ENCODE measurements at regions not wholly inside any gene's neighbourhood (a gene's known extent, or its start where the extent isn't known, plus 50 kb on each side); places are given as distances from the start of the nearest gene placed in this dataset.

DNA sequence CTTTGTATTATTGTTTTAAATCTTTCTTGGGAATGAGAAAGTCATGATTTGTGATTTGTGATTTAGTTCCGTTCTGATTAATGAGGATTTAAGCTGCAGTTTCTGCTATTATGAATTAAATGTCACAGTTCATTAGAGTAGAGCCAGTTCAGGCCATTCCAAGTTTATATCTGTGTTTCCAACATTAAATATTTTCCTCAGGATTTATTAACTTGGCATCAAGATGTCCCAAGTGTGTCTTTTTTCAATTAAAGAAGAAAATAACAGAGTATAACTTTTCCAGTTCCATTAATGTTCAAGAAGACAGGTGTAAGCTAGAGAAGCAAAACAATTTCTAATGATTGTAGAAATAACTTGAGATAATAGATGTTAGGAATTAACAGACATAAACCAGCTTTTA is 1183.2 kb upstream of the CELF2 start:
- Mint-ChIP-seq H3K36me3 (ENCODE audit: low read depth, unreplicated experiment) (no peaks in the 10 kb centered on the region), H3K27me3 (ENCODE audit: unreplicated experiment) (peaks cover 2% of the 10 kb centered on the region), H3K4me3 (ENCODE audit: unreplicated experiment) (no peak overlapping the region), H3K9me3 (ENCODE audit: unreplicated experiment) (no peaks in the 10 kb centered on the region), H3K4me1 (ENCODE audit: unreplicated experiment) (peaks cover 7% of the 10 kb centered on the region), H3K27ac (ENCODE audit: unreplicated experiment) (no peak overlapping the region)
- DNase-seq (ENCODE audit: low spot score) = no peak
- TF ChIP-seq CTCF (IDR thresholded peaks at IDR 0.05; ENCODE audit: unreplicated experiment) = no peak

- no peak for DNase-seq (ENCODE audit: low spot score)
- H3K4me1 Mint-ChIP-seq (ENCODE audit: unreplicated experiment) = no peaks in the 10 kb centered on the region
- H3K27me3 Mint-ChIP-seq (ENCODE audit: unreplicated experiment) = peaks cover 1% of the 10 kb centered on the region
- TF ChIP-seq CTCF (IDR thresholded peaks at IDR 0.05; ENCODE audit: unreplicated experiment) = no peak
- peaks cover 9% of the 10 kb centered on the region for H3K9me3 Mint-ChIP-seq (ENCODE audit: unreplicated experiment)
- H3K36me3 Mint-ChIP-seq (ENCODE audit: low read depth, unreplicated experiment) = peaks cover 9% of the 10 kb centered on the region
- no peak overlapping the region for H3K4me3 Mint-ChIP-seq (ENCODE audit: unreplicated experiment)
- H3K27ac Mint-ChIP-seq (ENCODE audit: unreplicated experiment) = no peak overlapping the region
Measured at GRCh38 chr10:9845075-9845474, 1172.6 kb upstream of the CELF2 start.

DNA sequence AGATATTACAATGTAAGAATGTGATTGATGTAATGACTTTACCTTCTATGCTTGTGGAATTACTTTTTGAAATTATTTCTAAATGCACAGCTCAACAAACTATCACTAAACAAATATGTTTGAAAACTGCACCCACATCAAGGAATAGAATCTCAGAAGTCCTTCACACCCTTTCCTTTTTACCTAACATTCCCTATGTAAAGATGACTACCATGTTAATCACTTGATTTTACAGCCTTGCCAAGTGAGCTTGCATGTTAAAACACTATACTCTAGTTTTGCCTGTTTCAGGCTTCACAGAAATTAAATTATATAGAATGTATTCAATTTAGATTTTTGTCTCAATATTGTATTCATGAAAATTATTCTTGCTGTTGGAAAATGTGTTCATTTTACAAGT is 1169.4 kb upstream of the CELF2 start:
- DNase-seq (ENCODE audit: low spot score) = no peak
- Mint-ChIP-seq H3K4me3 (ENCODE audit: unreplicated experiment) (no peak overlapping the region), H3K4me1 (ENCODE audit: unreplicated experiment) (no peaks in the 10 kb centered on the region), H3K9me3 (ENCODE audit: unreplicated experiment) (peaks cover 9% of the 10 kb centered on the region), H3K27me3 (ENCODE audit: unreplicated experiment) (no peaks in the 10 kb centered on the region), H3K36me3 (ENCODE audit: low read depth, unreplicated experiment) (peaks cover 9% of the 10 kb centered on the region), H3K27ac (ENCODE audit: unreplicated experiment) (no peak overlapping the region)
- no peak for TF ChIP-seq CTCF (IDR thresholded peaks at IDR 0.05; ENCODE audit: unreplicated experiment)

DNA sequence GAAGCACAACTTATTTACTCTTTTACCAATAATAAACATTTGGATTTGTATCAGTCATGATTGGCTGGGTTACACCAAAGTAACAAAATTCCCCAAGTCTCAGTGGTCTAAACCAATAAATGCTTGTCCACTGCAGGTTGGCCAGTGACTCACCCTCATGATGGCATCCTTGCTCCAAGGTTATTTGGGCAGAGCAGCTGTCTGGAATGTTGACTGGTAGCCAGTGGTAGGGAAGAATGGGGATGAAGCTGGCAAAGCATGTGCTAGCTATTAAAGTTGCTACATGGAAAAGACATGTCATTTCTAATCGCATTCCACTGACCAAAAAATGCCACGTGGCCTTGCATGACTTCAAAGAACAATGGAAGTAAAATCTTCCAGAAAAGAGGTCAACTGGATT is 1168.7 kb upstream of the CELF2 start:
- no peak for DNase-seq (ENCODE audit: low spot score)
- no peaks in the 10 kb centered on the region for H3K4me1 Mint-ChIP-seq (ENCODE audit: unreplicated experiment)
- H3K9me3 Mint-ChIP-seq (ENCODE audit: unreplicated experiment) = peaks cover 9% of the 10 kb centered on the region
- H3K27ac Mint-ChIP-seq (ENCODE audit: unreplicated experiment) = no peak overlapping the region
- no peaks in the 10 kb centered on the region for H3K27me3 Mint-ChIP-seq (ENCODE audit: unreplicated experiment)
- H3K4me3 Mint-ChIP-seq (ENCODE audit: unreplicated experiment) = no peak overlapping the region
- H3K36me3 Mint-ChIP-seq (ENCODE audit: low read depth, unreplicated experiment) = peaks cover 9% of the 10 kb centered on the region
- TF ChIP-seq CTCF (IDR thresholded peaks at IDR 0.05; ENCODE audit: unreplicated experiment) = no peak

DNA sequence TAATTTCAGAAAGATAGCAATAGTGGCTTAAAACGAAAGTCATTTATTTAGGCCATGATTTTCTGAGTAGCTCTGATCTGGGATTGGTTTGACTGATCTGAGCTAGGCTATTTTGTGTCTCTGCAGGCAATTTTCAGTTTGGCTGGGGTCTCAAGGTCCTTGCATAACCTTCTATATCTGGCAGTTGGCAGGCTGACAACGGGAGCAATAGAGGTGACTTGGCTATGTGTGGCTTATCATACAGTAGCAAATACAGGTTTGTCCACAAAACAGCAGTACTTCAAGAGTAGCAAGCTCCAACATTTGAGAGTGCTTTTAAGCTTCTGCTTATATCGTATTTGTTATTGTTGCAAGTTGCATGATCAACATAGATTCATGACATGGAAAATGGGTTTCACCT is 1167.3 kb upstream of the CELF2 start:
- peaks cover 2% of the 10 kb centered on the region for H3K36me3 Mint-ChIP-seq (ENCODE audit: low read depth, unreplicated experiment)
- no peaks in the 10 kb centered on the region for H3K4me1 Mint-ChIP-seq (ENCODE audit: unreplicated experiment)
- DNase-seq (ENCODE audit: low spot score) = no peak
- peaks cover 1% of the 10 kb centered on the region for H3K9me3 Mint-ChIP-seq (ENCODE audit: unreplicated experiment)
- no peak overlapping the region for H3K4me3 Mint-ChIP-seq (ENCODE audit: unreplicated experiment)
- no peak overlapping the region for H3K27ac Mint-ChIP-seq (ENCODE audit: unreplicated experiment)
- no peaks in the 10 kb centered on the region for H3K27me3 Mint-ChIP-seq (ENCODE audit: unreplicated experiment)
- TF ChIP-seq CTCF (IDR thresholded peaks at IDR 0.05; ENCODE audit: unreplicated experiment) = no peak
